ENCODE measurements at regions not wholly inside any gene's neighbourhood (a gene's known extent, or its start where the extent isn't known, plus 50 kb on each side); places are given as distances from the start of the nearest gene placed in this dataset.

DNA sequence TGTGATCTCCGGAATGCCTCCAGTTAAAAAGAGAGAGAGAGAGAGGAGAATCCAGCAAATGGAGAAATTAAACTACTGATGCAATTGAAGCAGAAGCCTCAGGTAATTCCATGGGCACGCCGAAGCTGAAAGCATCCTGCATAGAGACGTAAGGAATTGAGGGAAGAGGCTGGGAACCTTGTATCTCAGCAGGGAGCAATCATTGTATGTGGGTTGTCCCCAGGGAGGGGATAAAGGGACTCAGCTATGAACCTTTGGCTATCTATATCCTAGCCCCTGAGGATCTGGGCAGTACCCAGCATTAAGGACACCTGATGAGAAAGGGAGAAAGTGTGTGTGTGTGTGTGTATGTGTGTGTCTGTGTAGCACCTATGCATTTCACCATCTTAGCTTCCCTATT, 95.8 kb upstream of the ATXN7L3B start:
- dilution Hi-C loops (cut with MboI; ENCODE audit: extremely low pct_ligation_motif_present, low sequenced_read_pairs), result no loop called here
- H3K27ac ChIP-seq (ENCODE audit: control insufficient read depth, insufficient read depth, low read length), result no peak overlapping the region
- no peak overlapping the region for H3K4me3 ChIP-seq (ENCODE audit: control insufficient read depth in 2 of 3, extremely low read depth in 1 of 3, insufficient read depth in 2 of 3, low read depth in 1 of 3, low read length in 3 of 3)
- no peaks in the 10 kb centered on the region for H4K20me1 ChIP-seq (ENCODE audit: control insufficient read depth, extremely low read depth, insufficient read depth, low read length)
- TF ChIP-seq, protein P1, sequence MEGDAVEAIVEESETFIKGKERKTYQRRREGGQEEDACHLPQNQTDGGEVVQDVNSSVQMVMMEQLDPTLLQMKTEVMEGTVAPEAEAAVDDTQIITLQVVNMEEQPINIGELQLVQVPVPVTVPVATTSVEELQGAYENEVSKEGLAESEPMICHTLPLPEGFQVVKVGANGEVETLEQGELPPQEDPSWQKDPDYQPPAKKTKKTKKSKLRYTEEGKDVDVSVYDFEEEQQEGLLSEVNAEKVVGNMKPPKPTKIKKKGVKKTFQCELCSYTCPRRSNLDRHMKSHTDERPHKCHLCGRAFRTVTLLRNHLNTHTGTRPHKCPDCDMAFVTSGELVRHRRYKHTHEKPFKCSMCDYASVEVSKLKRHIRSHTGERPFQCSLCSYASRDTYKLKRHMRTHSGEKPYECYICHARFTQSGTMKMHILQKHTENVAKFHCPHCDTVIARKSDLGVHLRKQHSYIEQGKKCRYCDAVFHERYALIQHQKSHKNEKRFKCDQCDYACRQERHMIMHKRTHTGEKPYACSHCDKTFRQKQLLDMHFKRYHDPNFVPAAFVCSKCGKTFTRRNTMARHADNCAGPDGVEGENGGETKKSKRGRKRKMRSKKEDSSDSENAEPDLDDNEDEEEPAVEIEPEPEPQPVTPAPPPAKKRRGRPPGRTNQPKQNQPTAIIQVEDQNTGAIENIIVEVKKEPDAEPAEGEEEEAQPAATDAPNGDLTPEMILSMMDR (optimal IDR thresholded peaks at IDR 0.05 in 1 of 3, IDR thresholded peaks at IDR 0.05 in 1 of 3, conservative IDR thresholded peaks at IDR 0.05 in 1 of 3; ENCODE audit: extremely low read depth in 1 of 3, insufficient read depth in 2 of 3, low read length in 3 of 3), result no peak
- TF ChIP-seq EZH2 (IDR thresholded peaks at IDR 0.05; ENCODE audit: low read length), result no peak
- H3K4me1 ChIP-seq (ENCODE audit: control insufficient read depth, extremely low read depth, insufficient read depth, low read length), result no peaks in the 10 kb centered on the region
- H3K27me3 ChIP-seq (ENCODE audit: control insufficient read depth, extremely low read depth, insufficient read depth, low read length), result no peaks in the 10 kb centered on the region
- DNase-seq (ENCODE audit: low read depth, low spot score), result no peak
- H2AFZ ChIP-seq (ENCODE audit: control insufficient read depth, low read length), result no peak overlapping the region
- H3K9ac ChIP-seq (ENCODE audit: control insufficient read depth, extremely low read depth, insufficient read depth, low read length), result no peak overlapping the region
- no peak overlapping the region for H3K4me2 ChIP-seq (ENCODE audit: control insufficient read depth, extremely low read depth, insufficient read depth, low read depth, low read length)
- no peaks in the 10 kb centered on the region for H3K9me3 ChIP-seq (ENCODE audit: control insufficient read depth, low read depth, low read length)
- FAIRE-seq, result no peak
- H3K36me3 ChIP-seq (ENCODE audit: control insufficient read depth in 2 of 2, extremely low read depth in 1 of 2, insufficient read depth in 2 of 2, low read length in 2 of 2), result no peaks in the 10 kb centered on the region
- H3K9me1 ChIP-seq (ENCODE audit: control insufficient read depth, extremely low read depth, insufficient read depth, low read length), result no peaks in the 10 kb centered on the region
- H3K79me2 ChIP-seq (ENCODE audit: control insufficient read depth, insufficient read depth, low read length), result no peaks in the 10 kb centered on the region

DNA sequence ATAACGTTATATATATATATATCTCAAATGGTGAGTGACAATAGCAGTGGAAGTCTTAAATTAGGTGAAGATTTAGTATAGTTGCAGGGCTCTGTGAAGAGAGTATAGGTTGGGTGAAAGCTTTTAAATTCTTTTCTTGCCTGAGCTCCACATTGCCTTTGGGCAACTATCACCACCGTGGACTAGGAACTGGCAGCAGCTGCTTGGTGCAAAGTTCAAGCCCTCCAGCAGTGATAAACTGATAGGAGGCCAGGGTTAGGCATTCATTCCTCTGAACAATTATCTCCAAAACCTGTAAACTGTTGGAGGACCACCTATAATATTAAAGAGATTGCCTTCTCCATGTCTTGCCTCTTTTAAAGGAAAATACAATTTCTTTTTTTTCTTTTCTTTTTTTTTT, 91.2 kb upstream of the ATXN7L3B start:
- no peak overlapping the region for H3K9ac ChIP-seq (ENCODE audit: control insufficient read depth, extremely low read depth, insufficient read depth, low read length)
- H2AFZ ChIP-seq (ENCODE audit: control insufficient read depth, low read length), result no peak overlapping the region
- H3K9me3 ChIP-seq (ENCODE audit: control insufficient read depth, low read depth, low read length), result no peaks in the 10 kb centered on the region
- H3K27me3 ChIP-seq (ENCODE audit: control insufficient read depth, extremely low read depth, insufficient read depth, low read length), result no peaks in the 10 kb centered on the region
- no peaks in the 10 kb centered on the region for H4K20me1 ChIP-seq (ENCODE audit: control insufficient read depth, extremely low read depth, insufficient read depth, low read length)
- H3K27ac ChIP-seq (ENCODE audit: control insufficient read depth, insufficient read depth, low read length), result no peak overlapping the region
- dilution Hi-C loops (cut with MboI; ENCODE audit: extremely low pct_ligation_motif_present, low sequenced_read_pairs), result no loop called here
- no peak overlapping the region for H3K4me3 ChIP-seq (ENCODE audit: control insufficient read depth in 2 of 3, extremely low read depth in 1 of 3, insufficient read depth in 2 of 3, low read depth in 1 of 3, low read length in 3 of 3)
- FAIRE-seq (no peak), DNase-seq (ENCODE audit: low read depth, low spot score) (no peak)
- no peaks in the 10 kb centered on the region for H3K9me1 ChIP-seq (ENCODE audit: control insufficient read depth, extremely low read depth, insufficient read depth, low read length)
- H3K79me2 ChIP-seq (ENCODE audit: control insufficient read depth, insufficient read depth, low read length), result no peaks in the 10 kb centered on the region
- no peak for TF ChIP-seq EZH2 (IDR thresholded peaks at IDR 0.05; ENCODE audit: low read length)
- TF ChIP-seq, protein P1 (optimal IDR thresholded peaks at IDR 0.05 in 1 of 3, IDR thresholded peaks at IDR 0.05 in 1 of 3, conservative IDR thresholded peaks at IDR 0.05 in 1 of 3; ENCODE audit: extremely low read depth in 1 of 3, insufficient read depth in 2 of 3, low read length in 3 of 3), result no peak
- H3K4me1 ChIP-seq (ENCODE audit: control insufficient read depth, extremely low read depth, insufficient read depth, low read length), result no peaks in the 10 kb centered on the region
- no peaks in the 10 kb centered on the region for H3K36me3 ChIP-seq (ENCODE audit: control insufficient read depth in 2 of 2, extremely low read depth in 1 of 2, insufficient read depth in 2 of 2, low read length in 2 of 2)
- H3K4me2 ChIP-seq (ENCODE audit: control insufficient read depth, extremely low read depth, insufficient read depth, low read depth, low read length), result no peak overlapping the region

All from keratinocyte (primary cell).